ENCODE measurements at regions not wholly inside any gene's neighbourhood (a gene's known extent, or its start where the extent isn't known, plus 50 kb on each side); places are given as distances from the start of the nearest gene placed in this dataset.

GRCh38 chr11:69211920-69212797 lies 56.4 kb downstream of the SMIM38 start:
- no peaks in the 10 kb centered on the region for H3K36me3 ChIP-seq (ENCODE audit: control insufficient read depth in 1 of 2, insufficient read depth in 2 of 2, low read length in 2 of 2)
- no peak overlapping the region for H2BK120ac ChIP-seq (ENCODE audit: insufficient read depth, low read length, poor library complexity)
- no peak overlapping the region for H3K27ac ChIP-seq (ENCODE audit: low read depth, low read length)
- no peaks in the 10 kb centered on the region for H3K79me1 ChIP-seq (ENCODE audit: low read length)
- H3K18ac ChIP-seq (ENCODE audit: low read length), result no peak overlapping the region
- H3K79me2 ChIP-seq (ENCODE audit: control insufficient read depth, insufficient read depth, low read length, poor library complexity), result no peaks in the 10 kb centered on the region
- H3K4ac ChIP-seq (ENCODE audit: low read depth, low read length), result no peak overlapping the region
- H3K4me2 ChIP-seq (ENCODE audit: low read length), result no peak overlapping the region
- H4K91ac ChIP-seq (ENCODE audit: low read depth, low read length), result no peak overlapping the region
- no peak overlapping the region for H2BK12ac ChIP-seq (ENCODE audit: low read length)
- peak in 1 of 2 donors; percentile 8 for DNase-seq
- H2AFZ ChIP-seq (ENCODE audit: insufficient read depth, low read length, poor library complexity), result no peak overlapping the region
- no CpG with 5 or more reads among the region's 21 CpGs for WGBS (ENCODE audit: extremely low coverage, insufficient coverage, insufficient read length)
- H3K14ac ChIP-seq (ENCODE audit: low read length), result no peak overlapping the region
- no peak overlapping the region for H3K9ac ChIP-seq (ENCODE audit: low read length)
- peak overlapping the region; percentile 25 for H3K4me3 ChIP-seq (ENCODE audit: low read depth, low read length)
- no peak overlapping the region for H2BK5ac ChIP-seq (ENCODE audit: low read depth, low read length, poor library complexity)
- no peak overlapping the region for H2AK5ac ChIP-seq (ENCODE audit: low read length)
- H4K8ac ChIP-seq (ENCODE audit: low read depth, low read length), result no peak overlapping the region
- H3K9me3 ChIP-seq (ENCODE audit: insufficient read depth, low read depth, low read length), result peaks cover 8% of the 10 kb centered on the region
- no peak overlapping the region for H4K12ac ChIP-seq (ENCODE audit: low read depth, low read length)
- no peaks in the 10 kb centered on the region for H3K27me3 ChIP-seq (ENCODE audit: insufficient read depth, low read length)
- H3K4me1 ChIP-seq (ENCODE audit: control insufficient read depth in 1 of 2, insufficient read depth in 2 of 2, low read length in 2 of 2), result no peaks in the 10 kb centered on the region
- no peak overlapping the region for H3K23ac ChIP-seq (ENCODE audit: low read length)

GRCh38 chr11:69212798-69213110 lies 57.0 kb downstream of the SMIM38 start:
- Histone ChIP-seq H4K91ac (ENCODE audit: low read depth, low read length) (no peak overlapping the region), H3K23ac (ENCODE audit: low read length) (no peak overlapping the region), H3K4me3 (ENCODE audit: low read depth, low read length) (peak overlapping the region; percentile 25), H2AFZ (ENCODE audit: insufficient read depth, low read length, poor library complexity) (no peak overlapping the region), H2BK12ac (ENCODE audit: low read length) (no peak overlapping the region), H3K36me3 (ENCODE audit: control insufficient read depth in 1 of 2, insufficient read depth in 2 of 2, low read length in 2 of 2) (no peaks in the 10 kb centered on the region), H3K9me3 (ENCODE audit: insufficient read depth, low read depth, low read length) (peaks cover 8% of the 10 kb centered on the region), H3K79me1 (ENCODE audit: low read length) (no peaks in the 10 kb centered on the region), H2BK5ac (ENCODE audit: low read depth, low read length, poor library complexity) (no peak overlapping the region), H2AK5ac (ENCODE audit: low read length) (no peak overlapping the region), H4K12ac (ENCODE audit: low read depth, low read length) (no peak overlapping the region), H3K4me1 (ENCODE audit: control insufficient read depth in 1 of 2, insufficient read depth in 2 of 2, low read length in 2 of 2) (no peaks in the 10 kb centered on the region), H3K4me2 (ENCODE audit: low read length) (no peak overlapping the region), H2BK120ac (ENCODE audit: insufficient read depth, low read length, poor library complexity) (no peak overlapping the region), H3K4ac (ENCODE audit: low read depth, low read length) (no peak overlapping the region), H3K27me3 (ENCODE audit: insufficient read depth, low read length) (no peaks in the 10 kb centered on the region), H3K79me2 (ENCODE audit: control insufficient read depth, insufficient read depth, low read length, poor library complexity) (no peaks in the 10 kb centered on the region), H3K14ac (ENCODE audit: low read length) (no peak overlapping the region), H3K27ac (ENCODE audit: low read depth, low read length) (no peak overlapping the region), H3K18ac (ENCODE audit: low read length) (no peak overlapping the region), H3K9ac (ENCODE audit: low read length) (no peak overlapping the region), H4K8ac (ENCODE audit: low read depth, low read length) (no peak overlapping the region)
- WGBS (ENCODE audit: extremely low coverage, insufficient coverage, insufficient read length), result no CpG with 5 or more reads among the region's 5 CpGs
- no peak for DNase-seq

DNA sequence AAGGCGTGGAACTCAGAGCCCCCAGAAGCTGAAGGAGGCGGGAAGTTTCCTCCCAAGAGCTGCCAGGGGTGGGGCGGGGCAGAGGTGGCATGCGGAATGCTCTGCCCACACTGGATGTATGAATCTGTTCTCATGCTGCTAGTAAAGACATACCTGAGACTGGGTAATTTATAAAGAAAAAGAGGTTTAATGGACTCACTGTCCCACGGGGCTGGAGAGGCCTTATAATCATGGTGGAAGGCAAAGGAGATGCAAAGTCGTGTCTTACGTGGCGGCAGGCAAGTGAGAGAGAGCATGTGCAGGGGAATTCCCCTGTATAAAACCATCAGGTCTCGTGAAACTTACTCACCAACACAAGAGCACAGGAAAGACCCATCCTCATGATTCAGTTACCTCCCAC lies 57.6 kb downstream of the SMIM38 start:
- Histone ChIP-seq H3K4me3 (ENCODE audit: low read depth, low read length) (no peak overlapping the region), H3K23ac (ENCODE audit: low read length) (no peak overlapping the region), H3K36me3 (ENCODE audit: control insufficient read depth in 1 of 2, insufficient read depth in 2 of 2, low read length in 2 of 2) (no peaks in the 10 kb centered on the region), H2AFZ (ENCODE audit: insufficient read depth, low read length, poor library complexity) (no peak overlapping the region), H3K14ac (ENCODE audit: low read length) (no peak overlapping the region), H3K79me1 (ENCODE audit: low read length) (no peaks in the 10 kb centered on the region), H4K12ac (ENCODE audit: low read depth, low read length) (no peak overlapping the region), H2BK120ac (ENCODE audit: insufficient read depth, low read length, poor library complexity) (no peak overlapping the region), H4K8ac (ENCODE audit: low read depth, low read length) (no peak overlapping the region), H4K91ac (ENCODE audit: low read depth, low read length) (no peak overlapping the region), H3K4me2 (ENCODE audit: low read length) (no peak overlapping the region), H3K18ac (ENCODE audit: low read length) (no peak overlapping the region), H3K27ac (ENCODE audit: low read depth, low read length) (no peak overlapping the region), H3K4ac (ENCODE audit: low read depth, low read length) (no peak overlapping the region), H3K27me3 (ENCODE audit: insufficient read depth, low read length) (no peaks in the 10 kb centered on the region), H2BK12ac (ENCODE audit: low read length) (no peak overlapping the region), H3K9me3 (ENCODE audit: insufficient read depth, low read depth, low read length) (peaks cover 8% of the 10 kb centered on the region), H3K79me2 (ENCODE audit: control insufficient read depth, insufficient read depth, low read length, poor library complexity) (no peaks in the 10 kb centered on the region), H3K9ac (ENCODE audit: low read length) (no peak overlapping the region), H2AK5ac (ENCODE audit: low read length) (no peak overlapping the region), H2BK5ac (ENCODE audit: low read depth, low read length, poor library complexity) (no peak overlapping the region), H3K4me1 (ENCODE audit: control insufficient read depth in 1 of 2, insufficient read depth in 2 of 2, low read length in 2 of 2) (no peaks in the 10 kb centered on the region)
- no CpG with 5 or more reads among the region's 9 CpGs for WGBS (ENCODE audit: extremely low coverage, insufficient coverage, insufficient read length)
- no peak for DNase-seq

DNA sequence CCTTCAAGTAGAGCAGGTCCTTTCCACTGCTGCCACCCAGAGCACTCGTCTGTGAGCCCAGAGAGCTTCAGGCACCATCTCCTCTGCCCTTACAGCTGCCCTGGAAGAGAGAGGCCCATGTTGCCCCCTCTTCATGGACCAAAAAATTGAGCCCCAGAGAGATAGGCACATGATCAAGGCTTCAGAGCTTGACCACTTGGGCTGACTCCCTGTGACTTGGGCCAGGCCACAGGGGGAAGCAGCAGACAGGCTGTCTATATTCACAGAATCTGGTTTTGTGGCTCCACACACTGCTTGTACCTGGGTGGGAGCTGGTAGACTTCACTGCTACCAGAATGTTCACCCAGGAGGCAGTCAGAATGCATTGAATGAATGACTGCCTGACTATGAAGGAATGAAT lies 58.2 kb downstream of the SMIM38 start:
- Histone ChIP-seq H2AFZ (ENCODE audit: insufficient read depth, low read length, poor library complexity) (no peak overlapping the region), H3K23ac (ENCODE audit: low read length) (no peak overlapping the region), H3K4me2 (ENCODE audit: low read length) (no peak overlapping the region), H2BK5ac (ENCODE audit: low read depth, low read length, poor library complexity) (no peak overlapping the region), H3K9me3 (ENCODE audit: insufficient read depth, low read depth, low read length) (peaks cover 2% of the 10 kb centered on the region), H2BK12ac (ENCODE audit: low read length) (no peak overlapping the region), H3K14ac (ENCODE audit: low read length) (no peak overlapping the region), H3K18ac (ENCODE audit: low read length) (no peak overlapping the region), H4K8ac (ENCODE audit: low read depth, low read length) (no peak overlapping the region), H3K4ac (ENCODE audit: low read depth, low read length) (no peak overlapping the region), H3K36me3 (ENCODE audit: control insufficient read depth in 1 of 2, insufficient read depth in 2 of 2, low read length in 2 of 2) (no peaks in the 10 kb centered on the region), H3K27ac (ENCODE audit: low read depth, low read length) (no peak overlapping the region), H4K12ac (ENCODE audit: low read depth, low read length) (no peak overlapping the region), H3K79me1 (ENCODE audit: low read length) (no peaks in the 10 kb centered on the region), H3K79me2 (ENCODE audit: control insufficient read depth, insufficient read depth, low read length, poor library complexity) (no peaks in the 10 kb centered on the region), H3K4me3 (ENCODE audit: low read depth, low read length) (no peak overlapping the region), H3K9ac (ENCODE audit: low read length) (no peak overlapping the region), H4K91ac (ENCODE audit: low read depth, low read length) (no peak overlapping the region), H3K4me1 (ENCODE audit: control insufficient read depth in 1 of 2, insufficient read depth in 2 of 2, low read length in 2 of 2) (no peaks in the 10 kb centered on the region), H3K27me3 (ENCODE audit: insufficient read depth, low read length) (no peaks in the 10 kb centered on the region), H2BK120ac (ENCODE audit: insufficient read depth, low read length, poor library complexity) (no peak overlapping the region), H2AK5ac (ENCODE audit: low read length) (no peak overlapping the region)
- DNase-seq, result no peak
- no CpG with 5 or more reads among the region's 1 CpG for WGBS (ENCODE audit: extremely low coverage, insufficient coverage, insufficient read length)

Data from trophoblast cell (in vitro differentiated cells and primary cell).